ENCODE measurements at regions not wholly inside any gene's neighbourhood (a gene's known extent, or its start where the extent isn't known, plus 50 kb on each side); places are given as distances from the start of the nearest gene placed in this dataset.

DNA sequence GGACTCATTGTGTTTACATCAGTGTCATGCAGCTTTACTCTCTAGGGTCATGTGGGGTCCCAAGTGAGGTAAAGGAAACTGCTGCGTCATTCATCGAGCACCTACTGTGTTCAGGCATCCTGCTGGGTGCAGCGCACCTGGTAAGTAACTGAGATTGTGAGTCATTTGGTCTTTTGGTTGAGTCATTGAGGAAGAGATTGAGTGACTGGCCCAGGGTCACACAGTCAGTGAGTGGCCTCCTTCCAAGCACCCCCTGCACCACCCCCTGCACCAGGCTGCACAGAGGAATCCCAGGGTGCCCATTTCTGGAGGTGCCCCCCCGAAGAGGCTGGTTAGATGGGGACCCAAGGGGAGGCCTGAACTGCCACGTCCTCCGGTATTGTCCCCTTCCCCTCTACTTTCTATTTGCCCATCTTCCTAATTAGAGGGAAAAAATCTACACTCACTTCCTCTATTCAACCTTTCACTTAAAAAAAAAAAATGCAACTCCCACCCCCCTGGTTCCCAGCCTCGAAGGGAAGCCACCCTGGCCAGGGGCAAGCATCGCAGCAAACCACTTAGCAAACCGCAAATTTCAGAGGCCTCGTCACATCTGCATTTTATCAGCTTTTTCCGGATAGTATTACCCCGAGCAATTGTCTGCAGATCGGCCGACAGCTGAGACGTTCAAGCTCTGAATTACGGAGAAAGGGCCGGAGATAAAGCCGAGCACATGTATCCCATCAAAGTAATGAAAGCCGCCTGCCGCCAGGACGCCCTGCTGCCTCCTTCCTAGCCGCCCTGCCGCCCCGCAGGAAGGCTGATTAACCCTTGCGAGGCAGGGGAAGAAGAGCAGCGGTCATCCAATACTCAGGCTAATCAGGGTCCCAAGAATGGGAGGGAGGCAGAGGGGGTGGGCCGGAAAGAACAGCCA lies 96.3 kb upstream of the MSX1 start (continued):
- TF ChIP-seq ZNF248 (tag by site-specific recombination; IDR thresholded peaks at IDR 0.05): no peak
- TF ChIP-seq ZFP69B (tag by site-specific recombination; IDR thresholded peaks at IDR 0.05): no peak
- peak; percentile 92 for TF ChIP-seq ZXDB (tag by site-specific recombination; IDR thresholded peaks at IDR 0.05)
- TF ChIP-seq, protein P1, sequence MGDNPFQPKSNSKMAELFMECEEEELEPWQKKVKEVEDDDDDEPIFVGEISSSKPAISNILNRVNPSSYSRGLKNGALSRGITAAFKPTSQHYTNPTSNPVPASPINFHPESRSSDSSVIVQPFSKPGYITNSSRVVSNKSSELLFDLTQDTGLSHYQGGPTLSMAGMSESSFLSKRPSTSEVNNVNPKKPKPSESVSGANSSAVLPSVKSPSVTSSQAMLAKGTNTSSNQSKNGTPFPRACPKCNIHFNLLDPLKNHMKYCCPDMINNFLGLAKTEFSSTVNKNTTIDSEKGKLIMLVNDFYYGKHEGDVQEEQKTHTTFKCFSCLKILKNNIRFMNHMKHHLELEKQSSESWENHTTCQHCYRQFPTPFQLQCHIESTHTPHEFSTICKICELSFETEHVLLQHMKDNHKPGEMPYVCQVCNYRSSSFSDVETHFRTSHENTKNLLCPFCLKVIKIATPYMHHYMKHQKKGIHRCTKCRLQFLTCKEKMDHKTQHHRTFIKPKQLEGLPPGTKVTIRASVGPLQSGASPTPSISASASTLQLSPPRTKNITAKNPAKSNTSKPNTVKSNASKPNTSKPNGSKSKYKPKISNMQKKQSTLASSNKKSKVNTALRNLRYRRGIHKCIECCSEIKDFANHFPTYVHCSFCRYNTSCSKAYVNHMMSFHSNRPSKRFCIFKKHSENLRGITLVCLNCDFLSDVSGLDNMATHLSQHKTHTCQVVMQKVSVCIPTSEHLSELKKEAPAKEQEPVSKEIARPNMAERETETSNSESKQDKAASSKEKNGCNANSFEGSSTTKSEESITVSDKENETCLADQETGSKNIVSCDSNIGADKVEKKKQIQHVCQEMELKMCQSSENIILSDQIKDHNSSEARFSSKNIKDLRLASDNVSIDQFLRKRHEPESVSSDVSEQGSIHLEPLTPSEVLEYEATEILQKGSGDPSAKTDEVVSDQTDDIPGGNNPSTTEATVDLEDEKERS (tag by site-specific recombination; IDR thresholded peaks at IDR 0.05): peak; percentile 79
- TF ChIP-seq ZNF596 (tag by site-specific recombination; IDR thresholded peaks at IDR 0.05): no peak
- no peak for TF ChIP-seq ZNF174 (tag by site-specific recombination; IDR thresholded peaks at IDR 0.05)
- no peak for TF ChIP-seq ZNF830 (tag by site-specific recombination; IDR thresholded peaks at IDR 0.05; ENCODE audit: low read depth)
- no peak for TF ChIP-seq ZNF624 (tag by site-specific recombination; IDR thresholded peaks at IDR 0.05)
- TF ChIP-seq ZNF654 (tag by site-specific recombination; IDR thresholded peaks at IDR 0.05; ENCODE audit: low read depth): no peak
- no peak for TF ChIP-seq ZNF266 (tag by site-specific recombination; IDR thresholded peaks at IDR 0.05; ENCODE audit: low read depth)
- TF ChIP-seq ZNF785 (tag by site-specific recombination; IDR thresholded peaks at IDR 0.05): no peak
- no peak for TF ChIP-seq ZNF670 (tag by site-specific recombination; IDR thresholded peaks at IDR 0.05; ENCODE audit: low read depth)
- 0 out of 2 replicates have a peak, but pooled peaks have one; percentile 49 for TF ChIP-seq ZNF335 (tag by site-specific recombination; conservative IDR thresholded peaks at IDR 0.05)
- TF ChIP-seq ZNF140 (tag by site-specific recombination; IDR thresholded peaks at IDR 0.05): no peak
- TF ChIP-seq, protein P2, sequence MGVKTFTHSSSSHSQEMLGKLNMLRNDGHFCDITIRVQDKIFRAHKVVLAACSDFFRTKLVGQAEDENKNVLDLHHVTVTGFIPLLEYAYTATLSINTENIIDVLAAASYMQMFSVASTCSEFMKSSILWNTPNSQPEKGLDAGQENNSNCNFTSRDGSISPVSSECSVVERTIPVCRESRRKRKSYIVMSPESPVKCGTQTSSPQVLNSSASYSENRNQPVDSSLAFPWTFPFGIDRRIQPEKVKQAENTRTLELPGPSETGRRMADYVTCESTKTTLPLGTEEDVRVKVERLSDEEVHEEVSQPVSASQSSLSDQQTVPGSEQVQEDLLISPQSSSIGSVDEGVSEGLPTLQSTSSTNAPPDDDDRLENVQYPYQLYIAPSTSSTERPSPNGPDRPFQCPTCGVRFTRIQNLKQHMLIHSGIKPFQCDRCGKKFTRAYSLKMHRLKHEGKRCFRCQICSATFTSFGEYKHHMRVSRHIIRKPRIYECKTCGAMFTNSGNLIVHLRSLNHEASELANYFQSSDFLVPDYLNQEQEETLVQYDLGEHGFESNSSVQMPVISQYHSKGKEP (tag by site-specific recombination; IDR thresholded peaks at IDR 0.05): peak; percentile 88
- TF ChIP-seq ZNF610 (tag by site-specific recombination; IDR thresholded peaks at IDR 0.05; ENCODE audit: borderline replicate concordance): 0 out of 2 replicates have a peak, but pooled peaks have one; percentile 56
- TF ChIP-seq ZNF155 (tag by site-specific recombination; IDR thresholded peaks at IDR 0.05): no peak
- TF ChIP-seq ZNF514 (tag by site-specific recombination; IDR thresholded peaks at IDR 0.05): no peak
- TF ChIP-seq, protein P3, sequence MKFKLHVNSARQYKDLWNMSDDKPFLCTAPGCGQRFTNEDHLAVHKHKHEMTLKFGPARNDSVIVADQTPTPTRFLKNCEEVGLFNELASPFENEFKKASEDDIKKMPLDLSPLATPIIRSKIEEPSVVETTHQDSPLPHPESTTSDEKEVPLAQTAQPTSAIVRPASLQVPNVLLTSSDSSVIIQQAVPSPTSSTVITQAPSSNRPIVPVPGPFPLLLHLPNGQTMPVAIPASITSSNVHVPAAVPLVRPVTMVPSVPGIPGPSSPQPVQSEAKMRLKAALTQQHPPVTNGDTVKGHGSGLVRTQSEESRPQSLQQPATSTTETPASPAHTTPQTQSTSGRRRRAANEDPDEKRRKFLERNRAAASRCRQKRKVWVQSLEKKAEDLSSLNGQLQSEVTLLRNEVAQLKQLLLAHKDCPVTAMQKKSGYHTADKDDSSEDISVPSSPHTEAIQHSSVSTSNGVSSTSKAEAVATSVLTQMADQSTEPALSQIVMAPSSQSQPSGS (tag by site-specific recombination; IDR thresholded peaks at IDR 0.05; ENCODE audit: low read depth): no peak
- TF ChIP-seq ZNF214 (tag by site-specific recombination; IDR thresholded peaks at IDR 0.05; ENCODE audit: borderline replicate concordance): no peak
- no peak for TF ChIP-seq ZFP3 (tag by site-specific recombination; IDR thresholded peaks at IDR 0.05; ENCODE audit: low read depth)
- TF ChIP-seq ZNF521 (tag by site-specific recombination; IDR thresholded peaks at IDR 0.05): no peak
- TF ChIP-seq SETDB1 (IDR thresholded peaks at IDR 0.05; ENCODE audit: insufficient read length, low read length): no peak
- TF ChIP-seq ZNF223 (tag by site-specific recombination; IDR thresholded peaks at IDR 0.05): no peak
- TF ChIP-seq ZIC2 (tag by site-specific recombination; IDR thresholded peaks at IDR 0.05): peak; percentile 97
- no peak for TF ChIP-seq ZNF600 (tag by site-specific recombination; IDR thresholded peaks at IDR 0.05)
- no peak for TF ChIP-seq ZBTB48 (tag by site-specific recombination; IDR thresholded peaks at IDR 0.05)
- TF ChIP-seq ZNF677 (tag by site-specific recombination; IDR thresholded peaks at IDR 0.05): no peak
- TF ChIP-seq ZNF529 (tag by site-specific recombination; IDR thresholded peaks at IDR 0.05; ENCODE audit: insufficient replicate concordance): no peak
- TF ChIP-seq ZNF394 (tag by site-specific recombination; IDR thresholded peaks at IDR 0.05; ENCODE audit: borderline replicate concordance): 0 out of 2 replicates have a peak, but pooled peaks have one; percentile 10
- TF ChIP-seq, protein P4, sequence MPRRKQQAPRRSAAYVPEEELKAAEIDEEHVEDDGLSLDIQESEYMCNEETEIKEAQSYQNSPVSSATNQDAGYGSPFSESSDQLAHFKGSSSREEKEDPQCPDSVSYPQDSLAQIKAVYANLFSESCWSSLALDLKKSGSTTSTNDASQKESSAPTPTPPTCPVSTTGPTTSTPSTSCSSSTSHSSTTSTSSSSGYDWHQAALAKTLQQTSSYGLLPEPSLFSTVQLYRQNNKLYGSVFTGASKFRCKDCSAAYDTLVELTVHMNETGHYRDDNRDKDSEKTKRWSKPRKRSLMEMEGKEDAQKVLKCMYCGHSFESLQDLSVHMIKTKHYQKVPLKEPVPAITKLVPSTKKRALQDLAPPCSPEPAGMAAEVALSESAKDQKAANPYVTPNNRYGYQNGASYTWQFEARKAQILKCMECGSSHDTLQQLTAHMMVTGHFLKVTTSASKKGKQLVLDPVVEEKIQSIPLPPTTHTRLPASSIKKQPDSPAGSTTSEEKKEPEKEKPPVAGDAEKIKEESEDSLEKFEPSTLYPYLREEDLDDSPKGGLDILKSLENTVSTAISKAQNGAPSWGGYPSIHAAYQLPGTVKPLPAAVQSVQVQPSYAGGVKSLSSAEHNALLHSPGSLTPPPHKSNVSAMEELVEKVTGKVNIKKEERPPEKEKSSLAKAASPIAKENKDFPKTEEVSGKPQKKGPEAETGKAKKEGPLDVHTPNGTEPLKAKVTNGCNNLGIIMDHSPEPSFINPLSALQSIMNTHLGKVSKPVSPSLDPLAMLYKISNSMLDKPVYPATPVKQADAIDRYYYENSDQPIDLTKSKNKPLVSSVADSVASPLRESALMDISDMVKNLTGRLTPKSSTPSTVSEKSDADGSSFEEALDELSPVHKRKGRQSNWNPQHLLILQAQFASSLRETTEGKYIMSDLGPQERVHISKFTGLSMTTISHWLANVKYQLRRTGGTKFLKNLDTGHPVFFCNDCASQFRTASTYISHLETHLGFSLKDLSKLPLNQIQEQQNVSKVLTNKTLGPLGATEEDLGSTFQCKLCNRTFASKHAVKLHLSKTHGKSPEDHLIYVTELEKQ (tag by site-specific recombination; IDR thresholded peaks at IDR 0.05; ENCODE audit: borderline replicate concordance): no peak

All from HEK293 (cell line).